SU-DHL-6 (cell line): ENCODE measurements at regions not wholly inside any gene's neighbourhood (a gene's known extent, or its start where the extent isn't known, plus 50 kb on each side); places are given as distances from the start of the nearest gene placed in this dataset.

Experiments
- H2AFZ ChIP-seq: fragments of 200-600 bp; sonication (generic); 2 replicates; pipeline ENCODE4 v1.6.1; 2014; ENCODE audit warnings: low read depth, mild to moderate bottlenecking, moderate library complexity, mixed read lengths, antibody characterized with exemption, low read length; ENCODE audit not compliant: severe bottlenecking
- H3F3A ChIP-seq: fragments of 200-600 bp; shearing (Covaris generic); 2 replicates; pipeline ENCODE4 v1.6.0; 2016; ENCODE audit warnings: antibody characterized with exemption, mild to moderate bottlenecking; ENCODE audit not compliant: insufficient read depth
- H3K27ac ChIP-seq: fragments of 200-600 bp; sonication (generic); 2 replicates; pipeline ENCODE4 v1.5.1; 2016; ENCODE audit warnings: low read depth, mild to moderate bottlenecking, low read length, moderate library complexity, mixed read lengths
- H3K27me3 ChIP-seq: fragments of 200-600 bp; sonication (generic), shearing (Covaris generic); 2 replicates; pipeline ENCODE4 v1.6.0; 2014; ENCODE audit warnings: mild to moderate bottlenecking, low read length
- H3K36me3 ChIP-seq: fragments of 200-600 bp; sonication (generic); 2 replicates; pipeline ENCODE4 v1.6.1; 2014; ENCODE audit warnings: mild to moderate bottlenecking, low read length, mixed read lengths
- H3K4me2 ChIP-seq: fragments of 300-600, 200-600 bp; shearing (Covaris generic), sonication (generic); 2 replicates; pipeline ENCODE4 v1.6.0; 2014; ENCODE audit warnings: low read length, low read depth, mild to moderate bottlenecking; ENCODE audit not compliant: poor library complexity, severe bottlenecking
- H3K4me3 ChIP-seq: fragments of 200-600 bp; sonication (generic); 2 replicates; pipeline ENCODE4 v1.5.1; 2014; ENCODE audit warnings: antibody characterized with exemption, low read length, mild to moderate bottlenecking, mixed read lengths; ENCODE audit not compliant: insufficient read depth, poor library complexity, severe bottlenecking
- H3K79me2 ChIP-seq: fragments of 200-600 bp; sonication (generic); 2 replicates; pipeline ENCODE4 v1.6.1; 2014; ENCODE audit warnings: mild to moderate bottlenecking, low read length, moderate library complexity; ENCODE audit not compliant: insufficient read depth
- H3K9ac ChIP-seq: fragments of 200-600 bp; sonication (generic); 2 replicates; pipeline ENCODE4 v1.7.0; 2014; ENCODE audit warnings: mild to moderate bottlenecking, low read length
- H3K9me2 ChIP-seq: fragments of 200-600 bp; sonication (generic); replicated peaks from 2 replicates; pipeline ENCODE4 v1.6.1; 2014; ENCODE audit warnings: low read length; ENCODE audit not compliant: insufficient read depth
- H3K9me3 ChIP-seq: fragments of 200-600 bp; sonication (generic); 2 replicates; pipeline ENCODE4 v1.6.1; 2014; ENCODE audit warnings: low read length, mixed read lengths; ENCODE audit not compliant: insufficient read depth
- H4K20me1 ChIP-seq: fragments of 200-600 bp; sonication (generic); 2 replicates; pipeline ENCODE4 v1.6.1; 2014; ENCODE audit warnings: low read depth, mild to moderate bottlenecking, antibody characterized with exemption, low read length, moderate library complexity, mixed read lengths
- EZH2phosphoT487 ChIP-seq: fragments of 200-600 bp; sonication (generic), shearing (Covaris generic); conservative IDR thresholded peaks from 2 replicates; pipeline ENCODE4 v1.6.1; 2018; ENCODE audit warnings: mild to moderate bottlenecking, antibody characterized with exemption, low read length, moderate library complexity, mixed read lengths
- TF ChIP-seq, protein P1 (sequence below): fragments of 200-600 bp; sonication (generic); IDR thresholded peaks from one replicate; pipeline ENCODE4 v1.5.1; 2017; ENCODE audit warnings: antibody characterized with exemption, mild to moderate bottlenecking, low read length, moderate library complexity; ENCODE audit not compliant: insufficient read depth, poor library complexity, severe bottlenecking

DNA sequence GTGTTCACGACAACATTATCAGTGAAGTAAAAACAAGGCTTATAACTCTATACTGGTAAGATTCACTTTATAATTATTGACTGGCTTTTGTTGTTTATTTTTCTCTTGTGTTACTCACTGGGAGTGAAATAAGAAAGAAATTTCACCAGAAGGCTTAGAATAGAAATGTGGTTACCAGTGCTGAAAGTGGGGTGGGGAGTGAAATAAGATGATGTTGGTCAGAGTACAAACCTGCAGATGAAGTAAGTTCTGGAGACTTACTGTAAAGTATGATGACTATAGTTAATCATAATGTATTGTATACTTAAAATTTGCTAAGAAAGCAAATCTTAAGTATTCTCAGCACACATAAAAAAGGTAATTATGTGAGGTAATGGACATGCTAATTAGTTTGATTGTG lies 198.4 kb downstream of the KLHL28 start:
- no peak overlapping the region for H3K27ac ChIP-seq
- H3K4me3 ChIP-seq = no peak overlapping the region
- H2AFZ ChIP-seq = no peak overlapping the region
- TF ChIP-seq EZH2phosphoT487 = no peak
- TF ChIP-seq, protein P1, sequence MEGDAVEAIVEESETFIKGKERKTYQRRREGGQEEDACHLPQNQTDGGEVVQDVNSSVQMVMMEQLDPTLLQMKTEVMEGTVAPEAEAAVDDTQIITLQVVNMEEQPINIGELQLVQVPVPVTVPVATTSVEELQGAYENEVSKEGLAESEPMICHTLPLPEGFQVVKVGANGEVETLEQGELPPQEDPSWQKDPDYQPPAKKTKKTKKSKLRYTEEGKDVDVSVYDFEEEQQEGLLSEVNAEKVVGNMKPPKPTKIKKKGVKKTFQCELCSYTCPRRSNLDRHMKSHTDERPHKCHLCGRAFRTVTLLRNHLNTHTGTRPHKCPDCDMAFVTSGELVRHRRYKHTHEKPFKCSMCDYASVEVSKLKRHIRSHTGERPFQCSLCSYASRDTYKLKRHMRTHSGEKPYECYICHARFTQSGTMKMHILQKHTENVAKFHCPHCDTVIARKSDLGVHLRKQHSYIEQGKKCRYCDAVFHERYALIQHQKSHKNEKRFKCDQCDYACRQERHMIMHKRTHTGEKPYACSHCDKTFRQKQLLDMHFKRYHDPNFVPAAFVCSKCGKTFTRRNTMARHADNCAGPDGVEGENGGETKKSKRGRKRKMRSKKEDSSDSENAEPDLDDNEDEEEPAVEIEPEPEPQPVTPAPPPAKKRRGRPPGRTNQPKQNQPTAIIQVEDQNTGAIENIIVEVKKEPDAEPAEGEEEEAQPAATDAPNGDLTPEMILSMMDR = no peak
- no peak overlapping the region for H3K4me2 ChIP-seq
- H3K9ac ChIP-seq = no peak overlapping the region
- H4K20me1 ChIP-seq = no peaks in the 10 kb centered on the region
- no peaks in the 10 kb centered on the region for H3K79me2 ChIP-seq
- no peaks in the 10 kb centered on the region for H3K9me3 ChIP-seq
- no peaks in the 10 kb centered on the region for H3K27me3 ChIP-seq
- H3K36me3 ChIP-seq = no peaks in the 10 kb centered on the region
- H3K9me2 ChIP-seq = no peaks in the 10 kb centered on the region
- no peaks in the 10 kb centered on the region for H3F3A ChIP-seq

DNA sequence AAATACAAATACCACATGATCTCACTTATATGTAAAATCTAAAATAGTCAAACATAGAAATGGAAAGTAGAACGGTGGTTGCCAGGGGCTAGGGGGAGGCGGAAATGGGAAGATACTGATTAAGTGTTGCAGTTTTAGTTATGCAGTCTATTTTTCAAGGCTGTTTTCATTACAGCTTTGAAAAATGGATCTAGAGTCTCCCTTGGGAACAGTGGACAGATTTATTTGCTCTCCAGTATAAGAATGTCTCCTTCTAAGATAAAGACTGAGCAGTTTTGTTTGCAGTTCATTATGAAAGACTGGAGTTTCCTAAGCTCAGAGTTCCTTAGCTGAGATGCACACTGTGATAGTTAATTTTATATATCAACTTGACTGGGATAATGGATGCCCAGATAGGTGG lies 202.5 kb downstream of the KLHL28 start:
- no peaks in the 10 kb centered on the region for H3F3A ChIP-seq
- no peaks in the 10 kb centered on the region for H3K27me3 ChIP-seq
- TF ChIP-seq, protein P1 = no peak
- no peak for TF ChIP-seq EZH2phosphoT487
- H3K36me3 ChIP-seq = no peaks in the 10 kb centered on the region
- no peaks in the 10 kb centered on the region for H3K79me2 ChIP-seq
- H3K9me3 ChIP-seq = no peaks in the 10 kb centered on the region
- H3K27ac ChIP-seq = no peak overlapping the region
- no peak overlapping the region for H3K9ac ChIP-seq
- no peak overlapping the region for H3K4me3 ChIP-seq
- H3K4me2 ChIP-seq = no peak overlapping the region
- no peaks in the 10 kb centered on the region for H3K9me2 ChIP-seq
- no peaks in the 10 kb centered on the region for H4K20me1 ChIP-seq
- H2AFZ ChIP-seq = no peak overlapping the region

DNA sequence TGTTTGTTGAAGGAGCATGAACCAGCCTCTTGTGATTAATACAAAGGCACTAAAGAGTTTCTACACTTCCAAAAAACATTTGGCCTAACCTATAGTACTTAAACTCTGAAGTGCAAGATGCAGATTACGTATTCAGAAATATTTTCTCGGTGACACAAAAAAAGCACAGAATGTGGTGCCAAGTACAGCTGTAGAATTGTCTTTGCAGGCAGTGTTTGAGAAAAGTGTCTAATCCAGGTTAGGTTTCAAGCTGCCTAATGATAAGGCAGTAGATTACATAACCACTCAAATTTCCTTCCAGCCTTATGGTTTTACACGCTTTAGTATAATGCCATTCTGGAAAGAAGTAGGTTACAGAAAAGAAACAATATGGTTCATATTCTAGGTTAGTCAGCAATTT lies 205.2 kb downstream of the KLHL28 start:
- H3F3A ChIP-seq = no peaks in the 10 kb centered on the region
- H3K36me3 ChIP-seq = no peaks in the 10 kb centered on the region
- no peaks in the 10 kb centered on the region for H3K79me2 ChIP-seq
- H2AFZ ChIP-seq = no peak overlapping the region
- H3K9me3 ChIP-seq = no peaks in the 10 kb centered on the region
- H3K4me2 ChIP-seq = no peak overlapping the region
- H3K9ac ChIP-seq = no peak overlapping the region
- no peaks in the 10 kb centered on the region for H4K20me1 ChIP-seq
- H3K9me2 ChIP-seq = no peaks in the 10 kb centered on the region
- H3K4me3 ChIP-seq = no peak overlapping the region
- no peaks in the 10 kb centered on the region for H3K27me3 ChIP-seq
- TF ChIP-seq, protein P1 = no peak
- TF ChIP-seq EZH2phosphoT487 = no peak
- no peak overlapping the region for H3K27ac ChIP-seq

DNA sequence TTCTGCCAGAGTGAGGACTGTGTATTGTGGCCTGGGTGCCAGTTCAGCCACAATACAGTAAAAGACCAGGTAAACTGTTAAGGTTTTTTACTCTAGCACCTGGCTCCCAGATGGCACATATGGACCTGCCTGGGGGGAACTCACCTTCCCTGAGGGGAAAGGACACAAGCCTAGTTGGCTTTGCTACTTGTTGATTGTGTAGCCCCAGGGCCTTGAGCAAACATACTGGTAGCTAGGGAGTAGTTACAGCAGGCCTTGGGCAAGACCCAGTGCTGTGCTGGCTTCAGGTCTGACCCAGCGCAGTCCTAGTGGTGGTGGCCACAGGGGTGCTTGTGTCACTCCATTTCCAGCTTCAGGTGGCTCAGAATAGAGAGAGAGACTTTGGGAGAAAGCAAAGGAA lies 216.4 kb downstream of the KLHL28 start:
- H3K79me2 ChIP-seq = no peaks in the 10 kb centered on the region
- TF ChIP-seq, protein P1 = no peak
- TF ChIP-seq EZH2phosphoT487 = no peak

More for the DNA sequence above, 216.4 kb downstream of the KLHL28 start:
- H3K9me3 ChIP-seq = no peaks in the 10 kb centered on the region
- no peaks in the 10 kb centered on the region for H3F3A ChIP-seq
- H3K36me3 ChIP-seq = no peaks in the 10 kb centered on the region
- H3K4me2 ChIP-seq = no peak overlapping the region
- H4K20me1 ChIP-seq = no peaks in the 10 kb centered on the region
- H3K9me2 ChIP-seq = no peaks in the 10 kb centered on the region
- no peak overlapping the region for H3K27ac ChIP-seq
- no peak overlapping the region for H2AFZ ChIP-seq
- no peaks in the 10 kb centered on the region for H3K27me3 ChIP-seq
- H3K4me3 ChIP-seq = no peak overlapping the region
- no peak overlapping the region for H3K9ac ChIP-seq
